ENCODE measurements at regions not wholly inside any gene's neighbourhood (a gene's known extent, or its start where the extent isn't known, plus 50 kb on each side); places are given as distances from the start of the nearest gene placed in this dataset.
A peak's percentile ranks its signal among the peaks of the same experiment; 100 is the strongest.
"Not testable (repeated sequence)": the region's sequence is repeated elsewhere in the genome, so short reads cannot be mapped to it uniquely, and the experiment has no call there.

DNA sequence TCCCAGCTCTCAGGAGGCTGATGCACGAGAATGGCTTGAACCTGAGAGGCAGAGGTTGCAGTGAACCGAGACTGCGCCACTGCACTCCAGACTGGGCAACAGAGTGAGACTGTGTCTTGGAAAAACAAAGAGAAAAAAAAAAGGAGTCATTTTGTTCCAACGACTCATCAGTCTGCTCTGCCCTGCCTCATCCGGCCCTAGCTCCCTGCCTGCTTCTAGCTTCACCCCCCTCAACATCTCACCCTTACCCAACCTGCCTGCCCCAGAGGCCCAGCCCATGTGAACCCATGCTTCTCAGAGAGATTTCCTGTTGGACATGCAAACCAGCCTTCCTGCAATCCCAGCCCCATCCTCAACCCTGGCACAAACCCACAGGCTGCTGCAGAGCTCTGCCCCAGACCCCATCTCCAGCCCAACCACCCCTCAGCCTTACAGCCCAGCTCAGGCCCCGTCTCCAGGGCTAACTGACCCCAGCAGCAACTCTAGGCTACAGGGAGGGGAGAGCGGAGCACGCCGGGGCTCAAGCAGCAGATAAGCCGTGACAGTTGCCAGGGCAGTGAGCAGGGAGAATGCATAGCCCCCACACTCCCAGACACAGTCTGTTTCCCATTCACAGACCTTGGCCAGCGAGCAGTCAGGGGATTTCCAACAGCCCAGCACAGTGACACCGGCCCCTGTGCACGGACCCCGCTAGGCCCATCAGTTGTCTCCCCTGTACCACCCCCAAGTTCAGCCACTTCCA is 86.0 kb upstream of the KCTD7 start:
- DNase-seq, result no peak

GRCh38 chr7:66549466-66549865 is 79.2 kb upstream of the KCTD7 start:
- DNase-seq, result no peak

GRCh38 chr7:66553001-66553400 is 75.7 kb upstream of the KCTD7 start:
- DNase-seq, result no peak

- DNase-seq, result not testable (repeated sequence)
Observed at GRCh38 chr7:66553675-66554074, 75.0 kb upstream of the KCTD7 start.

DNA sequence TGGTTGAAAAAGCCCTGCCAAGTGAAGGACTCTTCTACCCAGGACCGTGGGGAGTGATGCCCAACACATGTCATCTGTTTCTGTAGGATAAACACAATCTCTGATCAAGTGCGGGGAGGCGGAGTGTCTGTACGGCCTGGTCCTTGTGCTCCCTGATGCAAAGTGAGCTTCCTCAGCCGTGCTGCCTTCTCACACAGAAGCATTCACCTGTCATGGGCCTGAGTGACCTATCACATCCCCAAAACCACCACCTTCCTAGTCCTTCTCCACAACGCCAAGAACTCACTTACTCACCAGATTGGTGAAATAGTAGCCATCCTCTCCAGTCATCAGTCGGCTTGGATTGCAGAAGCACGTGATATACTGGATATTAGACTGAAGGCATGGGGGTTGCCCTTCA is 74.4 kb upstream of the KCTD7 start:
- not testable (repeated sequence) for DNase-seq

- DNase-seq, result not testable (repeated sequence)
Observed at GRCh38 chr7:66554842-66555430, 73.7 kb upstream of the KCTD7 start.

DNA sequence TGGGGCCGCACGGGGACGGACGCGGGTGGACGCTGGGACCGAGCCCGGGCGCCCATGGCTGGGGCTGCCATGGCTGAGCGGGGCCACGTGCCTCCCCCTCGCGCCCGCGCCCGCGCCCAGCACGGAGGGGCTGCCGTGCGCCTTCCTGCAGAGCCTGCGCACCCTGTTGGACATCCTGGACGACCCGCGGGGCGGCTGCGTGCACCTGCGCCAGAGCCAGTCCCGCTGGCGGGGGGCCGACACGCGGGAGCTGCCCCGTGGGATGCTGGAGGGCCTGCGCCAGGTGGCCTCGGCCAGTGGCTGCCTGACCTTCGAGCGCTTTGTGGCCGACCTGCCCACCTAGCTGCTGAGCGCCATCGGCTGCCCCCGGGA is 72.5 kb upstream of the KCTD7 start:
- no peak for DNase-seq

- DNase-seq, result no peak
Observed at GRCh38 chr7:66556549-66557213, 72.0 kb upstream of the KCTD7 start.

- peak in 1 of 2 experiments; percentile 17 for DNase-seq
Observed at GRCh38 chr7:66557214-66558200, 71.2 kb upstream of the KCTD7 start.

DNA sequence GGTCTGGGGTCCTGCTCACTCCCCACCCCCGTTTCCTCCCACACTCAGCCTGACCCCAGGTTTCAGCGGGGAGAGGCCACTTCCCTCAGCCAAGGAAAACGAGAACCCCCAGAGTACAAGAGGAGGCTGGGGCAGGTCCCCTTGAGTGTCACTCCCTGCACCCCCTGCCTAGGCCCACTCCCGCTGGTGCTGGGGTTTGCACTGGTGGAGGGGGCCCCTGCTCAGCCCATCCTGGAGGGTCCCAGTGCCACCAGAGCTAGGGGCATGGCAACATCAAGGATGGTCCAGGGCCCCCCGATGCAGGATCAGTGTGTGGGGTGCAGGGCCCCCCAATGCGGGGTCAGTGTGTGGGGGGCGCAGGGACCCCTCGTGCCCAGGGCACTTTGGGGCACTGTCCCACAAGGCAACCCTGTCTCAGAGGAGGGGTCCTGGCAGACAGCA is 70.5 kb upstream of the KCTD7 start:
- no peak for DNase-seq

DNA sequence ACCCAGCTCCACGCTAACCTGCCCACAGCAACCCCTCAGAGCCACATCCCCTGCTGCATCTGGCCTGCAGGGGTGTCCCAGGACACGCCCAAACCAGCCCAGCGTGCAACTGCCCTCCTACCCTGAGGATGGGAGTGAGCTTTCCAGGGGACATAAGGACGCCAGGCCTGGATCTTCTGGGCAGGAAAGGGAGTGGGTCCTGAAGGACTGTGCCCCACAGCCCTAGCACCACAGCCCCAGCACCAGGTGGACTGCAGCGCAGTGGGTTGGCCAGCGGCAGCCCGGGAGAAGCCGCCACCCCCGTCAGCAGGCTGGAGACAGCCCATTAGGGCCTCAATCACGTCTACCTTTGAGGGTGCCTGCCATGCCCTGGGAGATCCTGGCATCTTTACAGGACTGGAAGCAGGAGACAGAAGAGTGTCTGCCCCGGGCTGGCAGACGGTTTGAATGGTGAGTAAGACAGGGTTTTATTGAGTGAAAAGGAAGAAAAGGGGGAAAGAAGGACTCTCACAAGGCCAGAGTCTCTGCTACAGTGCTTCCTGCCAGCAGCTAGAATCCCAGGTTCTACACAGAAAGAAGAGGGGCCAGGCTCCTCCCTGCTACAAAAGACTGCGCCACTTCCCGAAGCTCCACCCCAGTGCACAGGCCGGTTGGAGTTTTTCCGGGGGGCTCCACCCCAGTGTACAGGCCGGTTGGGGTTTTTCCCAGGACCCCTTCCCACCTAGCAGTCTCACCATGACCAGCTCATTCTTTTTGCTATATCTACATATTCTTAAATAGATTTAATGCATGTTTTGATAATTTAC is 69.8 kb upstream of the KCTD7 start:
- no peak for DNase-seq

GRCh38 chr7:66564045-66564444 is 64.6 kb upstream of the KCTD7 start:
- DNase-seq, result no peak

GRCh38 chr7:66570179-66570578 is 58.5 kb upstream of the KCTD7 start:
- not testable (repeated sequence) for DNase-seq

GRCh38 chr7:66571568-66571967 is 57.1 kb upstream of the KCTD7 start:
- DNase-seq, result no peak

- not testable (repeated sequence) for DNase-seq
Observed at GRCh38 chr7:66573782-66574495, 54.7 kb upstream of the KCTD7 start.

DNA sequence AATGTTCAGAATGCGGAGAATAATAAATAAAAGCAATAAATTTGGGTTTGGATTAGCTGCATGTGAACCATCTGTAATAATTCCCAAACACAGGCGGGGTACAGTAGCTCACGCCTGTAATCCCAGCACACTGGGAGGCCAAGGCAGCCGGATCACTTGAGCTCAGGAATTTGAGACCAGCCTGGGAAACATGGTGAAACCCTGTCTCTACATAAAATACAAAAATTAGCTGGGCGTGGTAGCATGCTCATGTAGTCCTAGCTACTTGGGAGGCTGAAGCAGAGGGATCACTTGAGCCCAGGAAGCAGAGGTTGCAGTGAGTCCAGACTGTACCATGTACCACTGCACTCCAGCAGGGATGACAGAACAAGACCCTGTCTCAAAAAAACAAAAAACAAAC is 53.9 kb upstream of the KCTD7 start:
- not testable (repeated sequence) for DNase-seq

- DNase-seq, result no peak
Observed at GRCh38 chr7:66575398-66575797, 53.3 kb upstream of the KCTD7 start.

GRCh38 chr7:66576646-66577045 is 52.0 kb upstream of the KCTD7 start:
- DNase-seq, result no peak

Data from NCI-H187 (cell line).